AG04450 (cell line): ENCODE measurements at regions not wholly inside any gene's neighbourhood (a gene's known extent, or its start where the extent isn't known, plus 50 kb on each side); places are given as distances from the start of the nearest gene placed in this dataset.

Experiments
- CTCF ChIA-PET: fragments of 300-600, 350-600 bp; formaldehyde crosslinking; extraction: SDS; loops from one replicate; lab custom pipeline; 2022; ENCODE audit warnings: antibody characterized with exemption, inconsistent platforms; lab: Charles Lee
- POLR2A ChIA-PET: fragments of 350-600 bp; formaldehyde crosslinking; extraction: SDS; loops from one replicate; lab custom pipeline; 2021; ENCODE audit warnings: antibody characterized with exemption, inconsistent platforms; lab: Yijun Ruan, JAX
- DNase-seq: peaks from one replicate; pipeline ENCODE4 v3.0.0-alpha.2; 2011; ENCODE audit warnings: low read depth, low spot score
- H3K27ac ChIP-seq: one replicate; pipeline ENCODE4 v1.5.1; 2012; ENCODE audit warnings: low read depth, low read length, control low read depth
- H3K27me3 ChIP-seq: one replicate; pipeline ENCODE4 v1.6.0; 2012; ENCODE audit warnings: low read length; ENCODE audit not compliant: control insufficient read depth, insufficient read depth
- H3K4me3 ChIP-seq: 2 replicates; pipeline ENCODE4 v1.5.1; 2011; ENCODE audit warnings: mild to moderate bottlenecking, low read depth, low read length, control low read depth
- H3K9me3 ChIP-seq: 2 replicates; pipeline ENCODE4 v1.5.1; 2012; ENCODE audit warnings: low read length; ENCODE audit not compliant: control insufficient read depth, insufficient read depth
- TF ChIP-seq, protein P1 (sequence below): IDR thresholded peaks from 2 replicates; pipeline ENCODE4 v1.5.1; 2011; ENCODE audit warnings: low read depth, low read length, control low read depth, inconsistent platforms

DNA sequence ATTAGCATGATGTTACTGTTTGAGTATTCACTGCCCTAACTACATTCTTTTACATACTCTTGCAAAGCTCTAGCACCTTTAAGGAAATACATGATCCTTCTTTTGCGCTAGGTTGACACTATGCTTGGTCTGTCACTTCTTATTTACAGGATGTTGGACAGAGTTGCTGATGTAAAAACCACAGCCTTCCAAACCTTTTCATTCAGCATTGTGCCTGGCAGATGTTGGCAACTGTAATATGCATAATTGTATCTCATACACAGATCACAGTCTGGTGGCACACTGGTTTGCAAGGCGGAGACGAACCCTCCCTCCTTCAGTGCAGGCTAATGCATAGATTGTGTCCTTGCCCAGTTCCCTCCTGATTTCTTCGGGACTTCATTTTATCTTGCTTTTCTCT is 224.1 kb downstream of the SNX19 start:
- ChIA-PET CTCF (no interaction called here), POLR2A (no interaction called here)

DNA sequence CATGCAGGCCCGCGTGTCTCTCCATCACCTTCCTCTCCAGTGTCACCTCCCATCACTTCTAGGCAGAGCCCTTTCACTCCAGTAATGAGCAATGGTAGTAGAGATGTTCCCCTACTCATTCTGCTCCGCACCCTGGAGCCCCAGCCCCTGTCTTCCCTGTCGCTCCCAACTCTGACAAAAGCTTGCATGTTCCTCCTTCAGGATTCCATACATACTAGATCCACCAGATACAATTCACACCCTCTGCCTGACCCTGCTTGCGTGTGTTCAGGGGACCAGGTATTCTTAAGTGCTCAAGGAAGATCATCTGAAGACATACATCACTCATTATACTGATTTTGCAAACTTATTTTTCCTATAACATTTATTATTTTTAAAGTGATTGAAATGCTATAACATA is 222.7 kb downstream of the SNX19 start:
- Histone ChIP-seq H3K4me3 (no peak overlapping the region), H3K27ac (no peak overlapping the region), H3K27me3 (peaks cover 4% of the 10 kb centered on the region), H3K9me3 (no peaks in the 10 kb centered on the region)
- CTCF ChIA-PET: no interaction called here
- POLR2A ChIA-PET: no interaction called here
- no peak for DNase-seq
- TF ChIP-seq, protein P1, sequence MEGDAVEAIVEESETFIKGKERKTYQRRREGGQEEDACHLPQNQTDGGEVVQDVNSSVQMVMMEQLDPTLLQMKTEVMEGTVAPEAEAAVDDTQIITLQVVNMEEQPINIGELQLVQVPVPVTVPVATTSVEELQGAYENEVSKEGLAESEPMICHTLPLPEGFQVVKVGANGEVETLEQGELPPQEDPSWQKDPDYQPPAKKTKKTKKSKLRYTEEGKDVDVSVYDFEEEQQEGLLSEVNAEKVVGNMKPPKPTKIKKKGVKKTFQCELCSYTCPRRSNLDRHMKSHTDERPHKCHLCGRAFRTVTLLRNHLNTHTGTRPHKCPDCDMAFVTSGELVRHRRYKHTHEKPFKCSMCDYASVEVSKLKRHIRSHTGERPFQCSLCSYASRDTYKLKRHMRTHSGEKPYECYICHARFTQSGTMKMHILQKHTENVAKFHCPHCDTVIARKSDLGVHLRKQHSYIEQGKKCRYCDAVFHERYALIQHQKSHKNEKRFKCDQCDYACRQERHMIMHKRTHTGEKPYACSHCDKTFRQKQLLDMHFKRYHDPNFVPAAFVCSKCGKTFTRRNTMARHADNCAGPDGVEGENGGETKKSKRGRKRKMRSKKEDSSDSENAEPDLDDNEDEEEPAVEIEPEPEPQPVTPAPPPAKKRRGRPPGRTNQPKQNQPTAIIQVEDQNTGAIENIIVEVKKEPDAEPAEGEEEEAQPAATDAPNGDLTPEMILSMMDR: no peak

More for the DNA sequence above, 224.1 kb downstream of the SNX19 start:
- TF ChIP-seq, protein P1: no peak
- no peak overlapping the region for H3K4me3 ChIP-seq
- no peak for DNase-seq
- H3K27ac ChIP-seq: no peak overlapping the region
- no peaks in the 10 kb centered on the region for H3K9me3 ChIP-seq
- peaks cover 4% of the 10 kb centered on the region for H3K27me3 ChIP-seq

DNA sequence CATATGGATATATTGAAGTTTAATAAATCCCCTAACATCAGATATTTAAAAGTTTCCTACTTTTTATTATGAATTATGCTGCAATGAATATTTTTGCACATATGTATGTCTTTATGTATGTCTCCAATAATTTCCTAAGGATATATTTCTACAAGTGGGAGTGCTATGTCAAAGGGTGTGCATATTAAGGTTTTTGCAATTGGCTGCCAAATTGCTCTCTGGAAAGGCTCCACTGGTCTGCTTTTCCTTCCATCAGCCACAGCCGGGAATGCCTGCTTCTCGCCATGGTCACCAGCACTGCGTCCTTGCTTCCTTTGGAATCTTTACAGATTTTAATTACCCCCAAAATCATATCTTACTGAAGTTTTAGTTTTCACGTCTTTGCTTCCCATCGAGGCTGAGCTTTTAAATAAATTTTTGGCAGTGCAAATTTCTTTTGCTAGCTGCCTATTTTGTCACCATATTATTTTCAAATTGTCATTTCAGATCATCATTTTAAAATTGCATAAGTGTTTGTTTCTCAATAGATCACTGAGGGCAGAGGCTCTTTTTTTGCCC is 221.7 kb downstream of the SNX19 start:
- ChIA-PET CTCF (interaction anchor here (1.2 kb wide), 1 partner anchor 15 kb away, joined by 3 read pairs; no protein-coding TSS in a partner anchor), POLR2A (no interaction called here)
- H3K9me3 ChIP-seq: no peaks in the 10 kb centered on the region
- no peak for DNase-seq
- no peak overlapping the region for H3K4me3 ChIP-seq
- TF ChIP-seq, protein P1: no peak
- peaks cover 4% of the 10 kb centered on the region for H3K27me3 ChIP-seq
- H3K27ac ChIP-seq: no peak overlapping the region

DNA sequence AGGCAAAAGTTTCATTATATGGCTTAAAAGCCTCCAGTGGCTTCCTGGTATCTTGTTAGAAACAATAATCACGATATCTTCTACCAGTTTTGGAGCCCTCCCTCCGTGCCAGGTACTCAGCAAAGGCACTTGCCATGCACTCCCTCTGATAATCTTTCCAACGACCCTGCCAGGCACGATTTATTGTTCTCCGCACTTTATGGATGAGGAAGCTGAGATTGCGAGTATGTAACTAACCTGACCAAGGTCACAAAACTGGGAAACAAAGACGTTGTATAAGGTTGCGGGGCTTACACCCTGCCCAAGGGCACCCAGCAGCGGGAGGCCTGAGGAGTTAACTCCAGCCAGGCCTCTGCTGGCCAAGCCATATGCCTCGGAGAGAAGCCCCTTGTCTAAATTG is 218.1 kb downstream of the SNX19 start:
- H3K9me3 ChIP-seq: no peaks in the 10 kb centered on the region
- H3K27ac ChIP-seq: no peak overlapping the region
- no peak overlapping the region for H3K4me3 ChIP-seq
- DNase-seq: no peak
- POLR2A ChIA-PET: no interaction called here
- TF ChIP-seq, protein P1: no peak
- CTCF ChIA-PET: no interaction called here
- H3K27me3 ChIP-seq: peaks cover 4% of the 10 kb centered on the region

DNA sequence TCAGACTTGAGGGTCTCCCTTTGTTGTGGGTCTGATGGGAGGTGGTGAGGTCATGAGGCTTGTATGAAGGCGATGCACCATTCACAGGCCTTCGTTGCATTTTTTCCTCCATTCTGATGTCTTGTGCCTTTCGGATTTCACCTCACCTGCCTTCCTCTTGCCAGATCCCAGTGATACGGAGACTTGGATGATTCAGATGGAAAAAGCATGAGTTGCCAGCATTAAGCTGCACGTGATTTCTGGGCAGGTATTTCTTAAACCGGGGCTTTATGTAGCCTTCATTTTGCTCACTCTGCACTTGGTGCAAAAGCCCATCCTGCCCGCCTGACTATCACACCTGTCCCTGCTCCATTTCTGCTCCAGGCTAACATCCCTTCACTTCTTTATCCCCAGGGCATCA is 216.7 kb downstream of the SNX19 start:
- Histone ChIP-seq H3K4me3 (no peak overlapping the region), H3K27me3 (peaks cover 4% of the 10 kb centered on the region), H3K9me3 (no peaks in the 10 kb centered on the region), H3K27ac (no peak overlapping the region)
- ChIA-PET CTCF (no interaction called here), POLR2A (no interaction called here)
- TF ChIP-seq, protein P1: no peak
- DNase-seq: no peak
